Right lobe of liver (tissue), 4 donors: ENCODE measurements at regions not wholly inside any gene's neighbourhood (a gene's known extent, or its start where the extent isn't known, plus 50 kb on each side); places are given as distances from the start of the nearest gene placed in this dataset.

Experiments
- CTCF ChIP-seq, 4 donors: fragments of 200-600 bp in 3 of 4; fragments of 450-650 bp in 1 of 4; IDR thresholded peaks; one replicate each; pipeline versions ENCODE4 v1.5.1 to v1.8.0; 2016 to 2022; ENCODE audit warnings: antibody characterized with exemption in 4 of 4, mild to moderate bottlenecking in 2 of 4
- POLR2A ChIP-seq: fragments of 450-650 bp; IDR thresholded peaks from one replicate; pipeline ENCODE4 v1.6.1; 2017; ENCODE audit warnings: antibody characterized with exemption, mild to moderate bottlenecking
- donor health status: DM: no; HTN: no; CAD: no.
- donor health status: DM: no; HTN: no; CAD: no.
- donor health status: DM: no; HTN: yes; CAD: no.

- no peak for TF ChIP-seq CTCF (IDR thresholded peaks at IDR 0.05)
- TF ChIP-seq POLR2A = no peak
Observed at GRCh38 chr3:103269287-103269686, 834.5 kb downstream of the ZPLD1 start.
